ENCODE measurements at regions not wholly inside any gene's neighbourhood (a gene's known extent, or its start where the extent isn't known, plus 50 kb on each side); places are given as distances from the start of the nearest gene placed in this dataset.
"Not testable (repeated sequence)": the region's sequence is repeated elsewhere in the genome, so short reads cannot be mapped to it uniquely, and the experiment has no call there.

DNA sequence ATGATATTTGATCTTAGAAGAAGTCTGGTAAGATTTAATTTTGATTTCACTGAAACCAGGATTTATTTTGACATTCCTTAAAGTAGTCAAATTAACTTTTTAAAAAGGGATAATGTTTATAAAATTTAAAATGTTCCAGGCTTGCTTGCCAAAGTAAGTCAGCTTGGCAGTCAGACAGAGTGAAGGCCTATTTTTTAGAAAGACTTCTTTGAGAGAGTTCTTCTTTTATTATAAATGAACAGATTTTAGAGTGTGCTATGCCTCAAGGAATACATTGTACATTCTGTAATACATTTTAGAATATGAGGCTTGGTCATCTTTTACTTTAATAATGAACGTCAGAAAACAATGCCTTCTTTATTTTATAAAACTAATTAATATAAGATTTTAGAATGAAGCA, 138.7 kb downstream of the DISP1 start:
- DNase-seq, result no peak

DNA sequence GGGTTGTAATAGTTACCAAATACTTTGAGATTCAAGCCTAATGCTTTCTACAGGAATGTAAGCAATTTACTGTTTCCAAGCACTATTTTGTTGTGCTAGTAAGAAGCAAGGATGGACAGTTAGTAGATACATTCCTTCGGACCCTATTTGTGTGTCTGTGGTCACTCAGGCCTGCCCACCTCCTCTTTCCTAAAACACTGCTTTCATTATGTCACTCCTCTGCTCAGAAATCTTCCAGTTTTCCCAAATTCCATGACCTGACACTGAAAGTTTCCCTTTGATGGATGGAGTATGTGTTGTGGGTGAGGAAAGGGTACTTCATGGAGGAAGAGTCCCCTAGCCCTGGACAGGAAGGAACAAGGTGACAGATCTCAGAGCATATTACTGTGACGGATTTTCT, 141.1 kb downstream of the DISP1 start:
- DNase-seq, result no peak

DNA sequence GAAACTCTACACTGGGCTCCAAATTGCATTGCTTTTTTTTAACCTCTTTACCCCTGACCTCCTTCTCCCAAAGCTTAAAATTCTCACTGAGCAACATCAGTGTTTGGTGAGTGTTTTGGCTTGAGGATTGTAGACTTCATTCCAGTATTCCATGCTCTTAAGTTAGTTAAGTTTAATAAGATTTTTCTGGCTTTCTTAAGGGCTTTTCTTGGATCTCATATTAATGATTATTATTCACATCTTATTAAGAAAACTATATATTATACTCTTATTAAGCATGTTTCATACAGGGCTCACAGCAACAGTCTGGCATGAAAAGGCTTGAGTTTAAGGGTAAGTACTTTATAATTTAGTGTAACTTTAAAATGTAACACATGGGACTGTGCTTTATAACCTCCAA, 141.8 kb downstream of the DISP1 start:
- no peak for DNase-seq

DNA sequence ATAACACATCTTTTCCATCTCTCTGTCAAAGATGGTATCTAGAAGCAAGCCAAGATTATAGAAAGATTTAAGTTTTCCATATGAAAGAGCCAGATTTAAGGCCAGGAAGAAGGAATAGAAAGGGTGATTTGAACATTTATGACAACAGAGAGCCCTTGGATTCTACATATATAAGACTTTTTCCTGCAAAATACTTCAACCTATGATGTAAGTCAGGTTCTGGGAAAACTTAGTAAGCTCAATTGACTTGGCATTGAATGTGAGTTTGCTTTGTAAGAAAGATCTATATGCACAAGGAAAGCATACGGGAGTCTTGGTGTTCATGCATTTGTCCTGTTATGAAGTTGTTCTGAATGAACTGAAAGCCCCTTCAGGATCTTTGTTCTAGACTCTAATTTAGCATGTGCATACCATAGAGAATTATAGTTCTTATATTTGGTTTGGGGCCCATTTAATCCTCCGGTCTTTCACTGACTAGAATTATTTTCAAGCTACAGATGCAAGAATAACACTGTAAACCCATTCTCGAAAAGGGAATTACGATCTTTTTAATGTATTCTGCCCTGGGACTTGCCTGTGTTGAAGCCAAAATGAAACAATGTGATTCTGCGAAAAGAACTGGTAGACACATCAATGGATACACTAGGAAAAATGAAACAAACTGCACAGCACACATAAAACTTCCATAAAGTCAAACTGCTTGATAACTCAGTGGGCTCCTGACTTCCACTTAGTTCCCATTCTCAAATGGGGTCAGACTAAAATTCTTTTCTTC, 152.8 kb downstream of the DISP1 start:
- no peak for DNase-seq

DNA sequence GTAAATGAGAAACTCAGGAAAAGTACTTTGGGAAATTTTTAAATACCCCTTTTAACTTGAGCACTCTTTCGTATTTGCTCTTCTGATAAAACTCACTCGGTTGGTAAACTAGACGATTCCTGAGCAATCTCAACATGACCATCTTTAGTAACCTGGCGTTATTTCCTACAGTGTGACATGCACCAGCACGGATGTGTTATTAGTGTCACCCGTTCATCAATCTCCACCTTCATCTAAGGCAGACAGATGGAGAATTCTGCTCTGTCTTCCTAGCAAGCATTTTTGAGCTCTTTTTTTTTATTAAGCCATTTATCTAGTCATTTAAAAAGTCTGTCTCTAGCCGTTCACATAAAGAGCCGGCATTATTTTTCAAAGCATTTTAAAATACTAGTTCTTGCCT, 155.2 kb downstream of the DISP1 start:
- no peak for DNase-seq

DNA sequence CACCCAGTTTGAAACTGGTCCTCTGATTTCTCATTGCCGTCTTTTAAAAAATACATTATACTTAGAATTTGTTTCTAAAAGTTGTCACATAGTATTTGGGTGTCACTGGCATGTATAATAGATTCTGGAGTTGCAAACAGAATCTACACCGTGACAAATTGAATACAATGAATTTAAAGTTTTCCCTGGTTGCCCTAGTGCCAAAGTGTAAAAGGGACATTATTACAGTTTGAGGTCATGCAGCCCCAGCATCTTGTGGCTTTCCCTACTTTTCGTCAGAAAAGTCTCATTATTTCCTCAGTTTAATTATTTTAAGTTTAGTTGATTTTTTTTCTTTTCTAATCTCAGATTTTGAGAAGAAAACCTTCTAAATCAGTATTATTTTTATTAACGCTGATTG, 155.9 kb downstream of the DISP1 start:
- no peak for DNase-seq

DNA sequence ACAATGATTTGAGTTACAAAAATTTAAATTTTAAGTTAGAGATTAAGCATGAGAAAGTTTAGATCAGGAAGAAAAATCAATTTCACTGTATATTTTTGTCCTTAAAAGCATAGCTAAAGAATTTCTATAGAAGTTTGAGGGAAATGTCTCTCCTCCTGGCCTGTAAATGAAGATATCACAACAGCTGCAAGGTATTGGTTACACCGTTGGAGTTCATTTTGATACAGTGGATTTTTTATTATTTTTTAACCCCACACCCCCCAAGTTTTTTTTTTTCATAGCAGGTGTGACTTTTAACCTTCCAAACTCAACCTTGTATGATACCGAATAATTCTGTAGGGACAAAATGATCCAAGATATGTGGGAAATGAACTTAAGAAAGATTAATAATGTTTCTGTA, 156.3 kb downstream of the DISP1 start:
- no peak for DNase-seq

DNA sequence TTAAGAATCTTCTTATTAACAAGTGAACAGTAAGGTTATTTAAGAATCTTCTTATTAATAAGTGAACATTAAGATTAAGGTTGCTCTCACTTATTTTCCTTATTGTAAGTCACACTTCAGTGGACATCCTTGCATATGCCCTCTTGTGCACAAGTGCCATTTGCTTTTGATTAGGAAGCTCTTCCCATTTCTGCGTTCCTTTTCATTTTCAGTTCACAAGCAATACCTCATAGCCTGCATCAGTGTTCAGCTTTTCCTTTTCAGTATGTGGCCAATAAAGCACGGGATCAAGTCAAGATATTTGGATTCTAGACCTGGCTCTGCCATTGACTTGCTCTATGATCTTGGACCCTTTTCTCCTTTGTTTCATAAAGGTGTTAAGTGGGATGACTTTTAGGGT, 158.7 kb downstream of the DISP1 start:
- DNase-seq, result no peak

DNA sequence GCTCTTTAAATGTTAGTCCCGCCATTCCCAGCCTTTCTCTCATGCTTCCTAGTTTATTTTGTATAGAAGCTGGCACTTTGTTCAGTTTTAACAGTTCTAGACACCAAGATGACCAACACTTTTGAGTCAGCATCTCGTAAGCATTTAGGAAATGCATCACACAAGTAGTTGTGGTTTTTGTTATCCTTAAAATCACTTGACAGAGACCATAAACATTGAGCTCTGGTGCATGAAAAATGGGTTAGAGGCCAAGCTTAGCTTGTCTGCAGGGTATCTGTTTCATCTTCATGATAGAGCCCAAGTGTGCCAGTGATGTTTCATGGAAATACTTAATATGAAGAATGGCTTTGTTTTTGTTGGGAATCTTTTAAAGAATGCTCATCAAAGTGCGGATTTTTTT, 159.7 kb downstream of the DISP1 start:
- DNase-seq, result peak; percentile 83

DNA sequence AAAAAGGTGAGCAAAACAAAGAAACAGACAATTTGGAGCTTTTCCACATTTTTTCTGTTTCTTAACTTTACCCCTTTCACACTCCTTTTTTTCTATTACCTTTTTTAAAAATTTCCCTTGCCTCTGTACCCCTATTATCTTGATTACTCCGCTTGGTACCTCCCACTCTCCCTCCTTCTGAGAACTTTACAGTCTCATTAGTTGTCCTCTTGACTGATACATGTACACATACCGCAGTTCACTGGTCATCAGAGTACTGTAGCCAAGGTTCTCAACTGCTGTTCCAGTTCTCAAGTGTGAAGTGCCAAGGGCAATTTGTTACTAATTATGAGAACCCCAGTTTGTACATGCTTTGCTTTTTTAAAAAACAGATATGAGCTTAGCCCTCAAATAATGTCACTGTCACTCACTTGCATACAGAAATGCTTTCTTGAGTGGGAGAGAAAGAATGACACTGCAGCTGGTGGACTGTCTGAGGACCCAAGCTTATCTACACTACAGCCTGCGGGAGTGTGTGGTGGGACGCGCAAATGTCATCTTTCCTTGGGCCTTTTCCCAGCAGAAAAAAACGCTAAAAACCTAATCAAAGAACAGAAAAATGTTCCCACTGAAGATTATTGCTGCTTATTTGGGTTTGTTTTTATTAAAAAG, 160.8 kb downstream of the DISP1 start:
- no peak for DNase-seq

DNA sequence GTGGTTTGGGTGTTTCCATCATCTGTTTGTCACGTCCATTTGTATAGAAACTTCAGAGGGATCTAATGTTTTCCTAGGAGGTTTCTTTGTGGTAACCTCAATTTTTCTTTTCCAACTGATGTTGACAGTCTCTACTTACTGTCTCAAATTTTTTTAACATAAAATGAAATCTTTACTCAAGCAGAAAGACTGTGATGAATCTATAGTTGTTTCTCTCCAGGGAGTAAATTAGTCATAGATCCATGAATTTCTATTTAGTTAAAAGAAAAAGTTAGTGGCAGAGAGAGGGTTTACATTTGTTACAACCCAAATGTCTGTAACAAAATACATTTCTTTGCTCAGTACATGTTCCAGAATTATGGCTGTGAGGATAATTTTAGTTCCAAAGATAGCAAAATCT, 161.6 kb downstream of the DISP1 start:
- peak; percentile 37 for DNase-seq

DNA sequence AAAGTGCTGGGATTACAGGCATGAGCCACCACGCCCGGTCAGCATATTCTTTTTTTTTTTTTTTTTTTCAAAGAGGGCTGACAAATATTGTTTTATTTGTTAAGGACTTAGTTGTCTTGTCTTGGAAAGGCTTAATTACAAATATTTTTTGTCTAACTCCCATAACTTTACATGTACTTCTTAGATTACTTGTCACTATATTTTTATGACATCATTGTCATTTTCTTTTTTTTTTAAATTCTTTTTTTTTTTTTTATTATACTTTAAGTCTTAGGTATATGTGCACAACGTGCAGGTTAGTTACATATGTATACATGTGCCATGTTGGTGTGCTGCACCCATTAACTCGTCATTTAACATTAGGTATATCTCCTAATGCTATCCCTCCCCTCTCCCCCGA, 162.5 kb downstream of the DISP1 start:
- not testable (repeated sequence) for DNase-seq

DNA sequence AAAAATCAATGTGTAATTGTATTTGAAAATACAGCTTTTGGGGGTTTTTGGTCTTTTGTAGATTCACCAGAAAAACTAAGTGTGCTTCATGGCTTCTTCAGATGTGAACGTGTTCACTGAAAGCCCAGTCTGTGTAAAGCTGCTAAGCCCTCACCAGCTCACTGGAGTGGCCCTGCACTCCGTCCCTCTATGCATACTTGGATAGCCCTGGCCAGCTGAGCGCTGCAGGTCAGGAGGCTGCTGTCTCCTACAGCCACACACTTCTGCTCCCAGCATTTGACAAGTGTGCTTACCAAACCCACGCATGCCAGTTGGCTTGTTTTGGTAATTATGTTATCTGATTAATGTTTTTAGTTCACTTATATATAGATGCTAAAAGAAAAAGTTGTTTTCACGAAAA, 163.5 kb downstream of the TLR5 start:
- no peak for DNase-seq

DNA sequence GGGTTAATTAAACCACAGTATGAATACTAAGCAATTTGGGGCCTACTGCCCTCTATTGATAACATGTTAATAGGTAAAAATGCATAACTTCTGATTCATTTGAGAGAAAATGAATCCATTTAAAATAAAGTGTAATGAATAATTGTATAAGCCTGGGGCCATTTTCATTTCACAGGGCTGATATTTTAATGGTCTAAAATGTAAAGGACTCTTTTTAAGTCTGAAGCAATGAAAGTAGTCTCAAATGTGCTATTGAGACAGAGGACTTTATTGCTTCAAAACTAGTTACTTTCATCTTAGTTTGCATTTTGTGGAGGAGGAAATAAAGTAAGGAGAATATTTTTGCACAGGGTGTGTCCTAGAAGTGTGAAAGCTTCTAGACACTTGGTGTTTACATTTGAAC, 155.4 kb downstream of the TLR5 start:
- DNase-seq, result no peak

DNA sequence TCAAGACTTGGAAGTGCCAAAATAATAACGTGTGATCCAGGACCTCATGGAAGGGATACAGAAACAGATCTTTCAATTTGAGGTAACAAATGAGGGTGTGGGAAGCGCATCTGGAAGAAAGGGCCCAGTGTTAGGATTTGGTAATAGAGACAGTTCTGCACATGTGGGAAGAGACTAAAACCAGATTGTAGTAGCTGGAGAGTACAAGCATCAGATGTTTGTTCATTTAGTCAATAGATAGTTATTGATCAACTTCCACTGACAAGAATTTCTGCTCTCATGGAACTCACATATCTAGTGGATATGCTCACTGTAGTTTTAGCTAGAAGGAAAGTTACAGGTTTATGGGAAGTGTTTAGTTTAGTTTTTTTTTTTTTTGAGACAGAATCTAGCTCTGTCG, 153.6 kb downstream of the TLR5 start:
- no peak for DNase-seq

DNA sequence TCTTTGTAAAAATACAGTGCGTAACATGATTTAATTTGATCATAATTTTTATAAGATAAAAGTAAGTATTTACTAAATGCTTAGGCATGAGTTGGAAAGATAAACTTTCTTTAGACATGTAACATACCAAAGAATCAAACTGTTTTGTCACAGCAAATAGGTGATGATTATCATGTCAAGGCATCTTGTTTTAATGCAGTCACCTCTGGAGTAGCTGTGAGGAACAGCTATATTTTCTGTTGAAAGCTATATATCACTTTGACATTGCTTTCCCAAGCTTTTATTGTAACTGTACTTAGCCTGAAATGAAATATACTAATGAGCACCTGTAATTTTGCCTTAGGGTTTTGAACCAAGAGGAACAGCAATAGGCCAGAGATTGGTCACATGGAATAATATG, 151.9 kb downstream of the TLR5 start:
- DNase-seq, result no peak

DNA sequence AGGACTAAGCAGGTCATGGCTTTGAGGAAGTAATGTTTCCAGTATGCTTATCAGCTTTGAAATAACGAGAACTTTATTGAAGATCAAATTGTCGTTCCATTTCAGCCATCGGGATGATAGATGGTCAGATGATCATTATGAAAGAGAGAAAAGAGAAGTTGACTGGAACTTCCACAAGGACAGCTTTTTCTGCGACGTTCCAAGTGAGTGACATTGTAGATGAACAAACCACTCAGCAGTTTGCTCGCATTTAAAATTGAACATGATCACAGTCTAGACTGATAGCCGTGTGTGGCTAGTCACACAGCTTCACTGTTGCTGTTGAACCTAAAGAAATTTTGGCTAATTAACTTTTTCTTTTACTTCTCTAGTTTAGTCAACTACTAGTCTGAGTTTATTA, 151.1 kb downstream of the TLR5 start:
- DNase-seq, result no peak

DNA sequence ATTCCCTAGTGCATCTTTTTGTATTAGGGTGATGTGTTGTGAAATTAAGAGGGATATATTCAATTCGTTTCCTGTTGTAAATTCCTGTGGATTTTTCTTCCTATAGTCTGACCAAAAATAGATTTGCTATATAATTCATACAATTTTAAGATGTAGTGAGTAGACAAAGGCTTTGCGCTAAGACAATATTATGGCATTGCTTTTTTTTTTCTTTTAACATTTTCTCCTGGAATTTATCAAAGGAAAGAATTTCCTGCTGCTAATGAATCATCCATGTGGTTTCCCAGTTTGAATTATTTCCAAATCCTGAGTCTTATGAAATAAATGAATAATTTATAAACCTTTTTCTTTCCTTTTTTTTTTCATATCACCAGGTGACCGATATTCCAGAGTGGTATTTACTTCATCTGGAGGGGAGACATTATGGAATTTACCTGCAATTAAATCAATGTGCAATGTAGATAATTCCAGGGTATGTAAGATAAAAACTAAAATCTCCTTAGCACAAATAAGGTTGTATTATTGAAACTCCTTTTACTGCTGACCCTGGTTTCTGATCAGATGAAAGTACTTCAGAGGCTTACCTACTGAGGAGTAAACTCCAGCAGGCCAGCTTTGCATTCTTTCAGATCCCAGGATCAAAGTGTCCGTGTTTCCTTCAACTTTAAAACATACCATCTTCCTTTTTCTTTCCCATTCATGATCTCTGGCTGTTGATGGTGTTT, 148.4 kb downstream of the TLR5 start:
- DNase-seq, result peak; percentile 88

DNA sequence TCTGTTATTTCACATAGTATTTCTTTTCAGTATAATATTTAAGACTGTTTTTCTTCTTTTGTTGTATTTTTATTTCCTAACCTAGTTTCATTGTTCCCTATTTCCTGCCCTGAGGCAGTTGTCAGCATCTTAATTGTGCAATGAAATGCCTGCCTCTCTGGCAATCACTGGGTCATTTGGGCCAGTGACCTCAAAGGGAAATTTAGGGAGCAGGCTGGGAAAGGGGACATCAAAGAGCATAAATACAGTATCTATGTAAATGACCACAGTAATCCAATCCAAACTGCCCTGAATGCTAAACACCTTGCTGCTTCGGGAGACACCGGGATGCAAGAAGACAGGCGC, 147.8 kb downstream of the TLR5 start:
- no peak for DNase-seq

DNA sequence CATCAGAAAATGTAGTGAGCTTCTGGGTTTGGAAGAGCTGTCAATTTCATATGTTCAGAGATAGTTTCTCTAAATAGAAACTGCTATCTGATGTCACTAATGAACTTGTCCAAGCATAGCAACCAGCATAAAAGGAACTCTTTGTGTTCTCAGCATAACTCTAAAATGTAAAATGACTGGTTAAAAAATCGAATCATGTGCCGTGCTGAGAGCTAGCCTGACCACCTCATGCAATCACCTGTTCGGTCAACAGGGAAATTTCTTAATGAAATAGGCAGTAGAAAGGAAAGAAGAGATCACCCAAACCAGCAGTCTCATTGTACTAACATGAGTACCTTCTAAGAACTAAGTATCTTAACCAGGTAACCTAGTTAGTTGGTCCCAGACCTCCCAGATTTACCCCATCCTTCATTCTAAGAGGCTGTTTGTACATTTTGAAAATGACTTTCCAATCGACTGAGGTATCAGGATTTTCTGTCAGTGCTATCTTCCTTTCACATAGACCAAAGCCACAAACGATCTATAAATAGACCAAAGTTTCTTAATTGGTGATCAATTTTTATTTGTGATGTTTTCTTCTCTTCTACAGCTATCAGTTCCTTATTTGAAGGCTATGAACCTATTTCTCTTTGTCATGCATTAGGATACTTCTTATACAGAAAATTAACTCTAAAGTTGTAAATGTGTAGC, 147.3 kb downstream of the TLR5 start:
- DNase-seq, result no peak

DNA sequence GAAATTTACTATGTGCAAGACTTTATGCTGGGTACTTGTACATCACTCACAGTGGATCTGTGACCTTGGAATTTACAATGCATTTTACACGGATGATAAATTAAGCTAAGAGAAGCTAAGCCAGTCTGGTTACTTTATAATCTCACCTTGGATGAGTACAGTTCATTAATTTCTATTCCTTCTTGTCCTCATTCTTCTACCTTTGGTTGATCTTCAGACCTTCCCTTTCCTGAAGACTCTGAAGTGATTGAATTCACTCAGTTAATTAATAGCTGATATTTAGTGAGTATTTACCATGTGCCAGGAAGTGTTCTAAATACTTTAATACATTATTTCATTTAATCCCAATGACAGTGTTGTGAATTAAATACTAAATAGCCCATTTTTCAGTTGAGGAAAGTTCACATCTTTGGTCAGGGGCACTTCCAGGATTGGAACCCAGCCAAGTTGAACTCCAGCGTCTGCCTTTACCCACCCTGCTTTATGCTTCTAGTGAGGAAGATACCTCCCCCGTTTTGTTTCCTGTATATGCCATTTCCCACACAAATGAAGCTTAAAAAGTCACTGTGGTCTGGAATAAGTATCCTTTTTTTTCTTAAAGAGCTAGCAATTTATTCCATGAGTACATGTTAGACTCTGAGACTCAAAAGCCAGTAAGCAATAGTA, 146.6 kb downstream of the TLR5 start:
- DNase-seq, result no peak

DNA sequence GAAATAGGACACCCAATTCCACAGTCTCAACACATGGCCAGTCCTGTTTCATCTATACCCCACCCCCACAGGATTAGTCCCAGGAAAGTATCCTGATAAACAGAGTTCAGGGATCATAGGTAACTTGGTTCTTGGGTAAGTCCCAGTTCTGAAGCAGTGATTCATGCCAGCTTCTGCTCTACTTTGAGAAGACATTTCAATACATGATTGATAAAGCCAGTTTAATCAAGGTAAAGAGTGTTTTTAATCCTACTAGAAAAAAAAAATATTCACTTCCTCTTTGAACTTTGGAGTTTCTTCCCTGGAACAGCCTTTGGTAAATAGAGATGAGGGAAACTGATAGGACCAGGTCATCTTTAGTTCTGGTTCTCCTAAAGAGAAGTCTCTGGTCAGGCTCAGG, 142.4 kb downstream of the TLR5 start:
- no peak for DNase-seq
